ENCODE measurements at regions not wholly inside any gene's neighbourhood (a gene's known extent, or its start where the extent isn't known, plus 50 kb on each side); places are given as distances from the start of the nearest gene placed in this dataset.

- TF ChIP-seq ZSCAN18 (CRISPR knock-in tag; IDR thresholded peaks at IDR 0.05) (no peak), ZNF281 (CRISPR knock-in tag; IDR thresholded peaks at IDR 0.05) (no peak), ZNF219 (CRISPR knock-in tag; IDR thresholded peaks at IDR 0.05; ENCODE audit: borderline replicate concordance) (no peak), CDX4 (CRISPR knock-in tag; IDR thresholded peaks at IDR 0.05; ENCODE audit: borderline replicate concordance) (no peak)
Observed at GRCh38 chrX:27889878-27890277, 82.1 kb downstream of the MAGEB10 start (continued).

- H3K27me3 Mint-ChIP-seq (ENCODE audit: low read depth), result peaks cover 79% of the 10 kb centered on the region
- TF ChIP-seq CREM (CRISPR knock-in tag; IDR thresholded peaks at IDR 0.05) (no peak), ZMAT4 (CRISPR knock-in tag; IDR thresholded peaks at IDR 0.05) (no peak), HMGA2 (CRISPR knock-in tag; IDR thresholded peaks at IDR 0.05) (no peak), MLX (CRISPR knock-in tag; IDR thresholded peaks at IDR 0.05) (no peak), MYBL2 (CRISPR knock-in tag; IDR thresholded peaks at IDR 0.05) (no peak), TEAD1 (CRISPR knock-in tag; IDR thresholded peaks at IDR 0.05) (no peak), TCF7 (CRISPR knock-in tag; IDR thresholded peaks at IDR 0.05; ENCODE audit: low read depth) (no peak), ATF3 (CRISPR knock-in tag; conservative IDR thresholded peaks at IDR 0.05) (no peak), AR (CRISPR knock-in tag; IDR thresholded peaks at IDR 0.05) (no peak), USF1 (CRISPR knock-in tag; IDR thresholded peaks at IDR 0.05) (no peak), ZNF423 (CRISPR knock-in tag; IDR thresholded peaks at IDR 0.05) (no peak), ZNF121 (CRISPR knock-in tag; IDR thresholded peaks at IDR 0.05) (no peak), E2F4 (CRISPR knock-in tag; IDR thresholded peaks at IDR 0.05; ENCODE audit: borderline replicate concordance, low read depth) (no peak), PRDM15 (CRISPR knock-in tag; IDR thresholded peaks at IDR 0.05) (no peak), FOXJ3 (CRISPR knock-in tag; IDR thresholded peaks at IDR 0.05; ENCODE audit: borderline replicate concordance) (no peak)
- no peaks in the 10 kb centered on the region for H3K9me3 Mint-ChIP-seq
- no peaks in the 10 kb centered on the region for H3K36me3 Mint-ChIP-seq
- H3K4me1 Mint-ChIP-seq, result peaks cover 7% of the 10 kb centered on the region; the same call in 1 of the 2 replicates
- ChIA-PET POLR2A (no interaction called here), CTCF (no interaction called here)
- ATAC-seq (no peak), DNase-seq (ENCODE audit: low spot score) (peak; percentile 8)
- H3K4me3 Mint-ChIP-seq, result no peak overlapping the region
- no peak overlapping the region for H3K27ac Mint-ChIP-seq
Observed at GRCh38 chrX:27884654-27885053, 76.9 kb downstream of the MAGEB10 start.
